Vagina (tissue), 2 donors: ENCODE measurements at regions not wholly inside any gene's neighbourhood (a gene's known extent, or its start where the extent isn't known, plus 50 kb on each side); places are given as distances from the start of the nearest gene placed in this dataset.

Experiments used
- DNase-seq, 2 donors: peaks; one replicate each; pipeline ENCODE4 v3.0.0-alpha.2; 2017; ENCODE audit errors: extremely low spot score in 2 of 2
- H3K27ac ChIP-seq: fragments of 200-600 bp; sonication (generic); one replicate; pipeline ENCODE4 v1.5.1; 2019
- H3K27me3 ChIP-seq: fragments of 200-600 bp; sonication (generic); one replicate; pipeline ENCODE4 v1.5.1; 2019
- H3K36me3 ChIP-seq, 2 donors: fragments of 200-600 bp; sonication (generic); one replicate each; pipeline ENCODE4 v1.5.1; 2017 to 2019
- H3K4me1 ChIP-seq: fragments of 200-600 bp; sonication (generic); one replicate; pipeline ENCODE4 v1.5.1; 2019
- H3K4me3 ChIP-seq, 2 donors: fragments of 200-600 bp; sonication (generic); 1 replicate in 1 of 2; 2 replicates in 1 of 2; pipeline ENCODE4 v1.5.1; 2016 to 2019
- H3K9me3 ChIP-seq: fragments of 200-600 bp; sonication (generic); one replicate; pipeline ENCODE4 v1.5.1; 2019
- POLR2A ChIP-seq, 2 donors: fragments of 450-650 bp; IDR thresholded peaks; one replicate each; pipeline ENCODE4 v1.6.1; 2017; ENCODE audit warnings: antibody characterized with exemption in 2 of 2, mild to moderate bottlenecking in 2 of 2, moderate library complexity in 2 of 2
- POLR2AphosphoS5 ChIP-seq, 2 donors: sonication (generic); formaldehyde crosslinking; IDR thresholded peaks; one replicate each; pipeline ENCODE4 v1.9.0; 2017; ENCODE audit warnings: antibody characterized with exemption in 2 of 2, mild to moderate bottlenecking in 2 of 2, low read depth in 1 of 2; ENCODE audit not compliant: insufficient read depth in 1 of 2
- intact Hi-C: fragments of 100-400 bp; cut with DNase I; formaldehyde crosslinking; loops from one replicate; pipeline ENCODE4 v1.15.1; 2023
- TF ChIP-seq, protein P1 (sequence below), 3 experiments: fragments of 450-650 bp in 2 of 3; fragments of 200-600 bp in 1 of 3; sonication (generic) in 1 of 3; IDR thresholded peaks; one replicate each; pipeline ENCODE4 v1.5.1; 2017 to 2019; ENCODE audit warnings: antibody characterized with exemption in 3 of 3, mild to moderate bottlenecking in 2 of 3, moderate library complexity in 2 of 3

DNA sequence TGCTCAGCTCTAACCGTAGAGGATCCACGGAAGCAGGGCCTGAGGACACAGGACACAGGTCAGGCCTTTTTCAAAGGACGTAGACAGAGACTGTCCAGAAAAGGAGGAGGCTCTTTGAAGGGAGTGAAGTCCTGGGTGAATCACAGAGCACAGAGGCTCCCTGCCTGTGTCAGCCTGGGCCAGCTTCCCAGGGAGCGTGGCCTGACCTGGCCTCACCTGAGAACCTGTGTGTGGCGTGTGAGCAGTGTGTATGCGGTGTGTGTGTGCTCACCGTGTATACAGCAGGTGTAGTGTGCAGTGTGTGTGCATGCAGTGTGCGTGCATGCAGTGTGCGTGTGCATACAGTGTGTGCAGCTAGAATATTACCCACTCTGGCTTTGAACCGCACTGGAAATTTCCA, 56.0 kb upstream of the FNDC1 start:
- Histone ChIP-seq H3K4me1 (peaks cover 6% of the 10 kb centered on the region), H3K4me3 (no peak overlapping the region), H3K9me3 (no peaks in the 10 kb centered on the region), H3K27me3 (no peaks in the 10 kb centered on the region), H3K36me3 (no peaks in the 10 kb centered on the region), H3K27ac (no peak overlapping the region)
- intact Hi-C loops = no loop called here
- TF ChIP-seq POLR2AphosphoS5 (IDR thresholded peaks at IDR 0.05; ENCODE audit: insufficient read depth in 1 of 2, low read depth in 1 of 2) = no peak
- TF ChIP-seq POLR2A (IDR thresholded peaks at IDR 0.05) = no peak
- TF ChIP-seq, protein P1, sequence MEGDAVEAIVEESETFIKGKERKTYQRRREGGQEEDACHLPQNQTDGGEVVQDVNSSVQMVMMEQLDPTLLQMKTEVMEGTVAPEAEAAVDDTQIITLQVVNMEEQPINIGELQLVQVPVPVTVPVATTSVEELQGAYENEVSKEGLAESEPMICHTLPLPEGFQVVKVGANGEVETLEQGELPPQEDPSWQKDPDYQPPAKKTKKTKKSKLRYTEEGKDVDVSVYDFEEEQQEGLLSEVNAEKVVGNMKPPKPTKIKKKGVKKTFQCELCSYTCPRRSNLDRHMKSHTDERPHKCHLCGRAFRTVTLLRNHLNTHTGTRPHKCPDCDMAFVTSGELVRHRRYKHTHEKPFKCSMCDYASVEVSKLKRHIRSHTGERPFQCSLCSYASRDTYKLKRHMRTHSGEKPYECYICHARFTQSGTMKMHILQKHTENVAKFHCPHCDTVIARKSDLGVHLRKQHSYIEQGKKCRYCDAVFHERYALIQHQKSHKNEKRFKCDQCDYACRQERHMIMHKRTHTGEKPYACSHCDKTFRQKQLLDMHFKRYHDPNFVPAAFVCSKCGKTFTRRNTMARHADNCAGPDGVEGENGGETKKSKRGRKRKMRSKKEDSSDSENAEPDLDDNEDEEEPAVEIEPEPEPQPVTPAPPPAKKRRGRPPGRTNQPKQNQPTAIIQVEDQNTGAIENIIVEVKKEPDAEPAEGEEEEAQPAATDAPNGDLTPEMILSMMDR (IDR thresholded peaks at IDR 0.05) = no peak
- DNase-seq = no peak

DNA sequence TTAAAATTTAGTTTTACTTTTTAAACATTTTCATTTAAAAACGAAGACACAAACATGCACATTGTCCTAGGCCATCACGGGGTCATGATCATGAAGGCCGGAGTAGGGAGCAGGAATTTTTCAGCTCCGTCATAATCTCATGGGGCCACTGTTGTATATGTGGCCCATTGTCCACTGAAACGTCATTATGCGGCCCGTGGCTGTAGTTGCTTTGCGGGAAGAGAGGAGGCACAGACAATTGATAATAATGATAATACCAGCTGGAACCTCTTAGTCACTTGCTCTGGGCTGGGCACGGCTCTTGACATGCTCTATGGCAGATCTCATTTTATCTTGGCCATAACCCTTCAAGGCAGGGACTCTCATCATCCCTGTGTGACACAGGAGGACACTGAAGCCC, 56.5 kb upstream of the FNDC1 start:
- Histone ChIP-seq H3K4me3 (no peak overlapping the region), H3K27ac (no peak overlapping the region), H3K9me3 (no peaks in the 10 kb centered on the region), H3K27me3 (no peaks in the 10 kb centered on the region), H3K36me3 (no peaks in the 10 kb centered on the region), H3K4me1 (peaks cover 6% of the 10 kb centered on the region)
- intact Hi-C loops = no loop called here
- TF ChIP-seq POLR2AphosphoS5 (IDR thresholded peaks at IDR 0.05; ENCODE audit: insufficient read depth in 1 of 2, low read depth in 1 of 2) (no peak), POLR2A (IDR thresholded peaks at IDR 0.05) (no peak)
- TF ChIP-seq, protein P1 (IDR thresholded peaks at IDR 0.05) = no peak
- DNase-seq = no peak

DNA sequence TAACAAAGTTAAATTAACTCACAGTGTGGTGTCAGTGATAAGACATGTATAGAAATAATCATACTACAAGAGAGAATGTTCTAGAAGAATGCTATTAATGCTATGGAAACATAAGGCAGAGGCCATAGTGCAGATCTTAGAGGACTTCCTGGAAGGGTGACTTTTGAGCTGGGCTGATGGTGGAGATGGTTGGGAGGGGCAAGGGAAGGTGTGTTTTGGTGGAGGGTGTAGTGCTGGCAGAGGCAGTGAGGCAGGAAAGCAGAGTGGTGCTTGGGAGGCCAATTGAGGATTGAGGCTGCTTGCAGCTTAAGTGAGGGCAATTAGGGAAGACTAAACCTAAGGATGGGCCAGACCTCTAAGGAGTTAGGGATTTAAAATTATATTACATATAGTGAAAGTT, 58.5 kb upstream of the FNDC1 start:
- Histone ChIP-seq H3K4me3 (no peak overlapping the region), H3K27ac (no peak overlapping the region), H3K4me1 (no peaks in the 10 kb centered on the region), H3K27me3 (no peaks in the 10 kb centered on the region), H3K9me3 (no peaks in the 10 kb centered on the region), H3K36me3 (no peaks in the 10 kb centered on the region)
- TF ChIP-seq POLR2AphosphoS5 (IDR thresholded peaks at IDR 0.05; ENCODE audit: insufficient read depth in 1 of 2, low read depth in 1 of 2) (no peak), POLR2A (IDR thresholded peaks at IDR 0.05) (no peak)
- TF ChIP-seq, protein P1 (IDR thresholded peaks at IDR 0.05) = no peak
- intact Hi-C loops = no loop called here
- DNase-seq = no peak

DNA sequence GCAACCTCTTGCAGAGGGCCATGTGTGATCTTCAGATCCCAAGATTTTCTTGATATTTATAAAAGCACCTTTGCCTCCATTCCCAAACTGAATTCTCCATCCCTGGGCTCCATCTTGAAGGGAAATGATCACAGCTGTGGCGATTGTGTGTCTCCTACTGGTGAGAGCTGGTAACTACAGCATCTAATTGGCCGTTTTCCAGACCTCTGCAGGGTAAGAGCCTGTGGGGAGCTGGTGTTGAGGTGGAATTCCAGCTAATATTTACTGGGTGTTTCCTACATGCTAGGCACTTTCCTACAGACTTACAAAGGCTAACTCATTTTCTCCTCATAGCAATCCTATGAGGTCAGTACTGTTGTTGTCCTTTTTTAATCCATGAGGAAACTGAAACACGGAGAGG, 59.2 kb upstream of the FNDC1 start:
- intact Hi-C loops = no loop called here
- no peak for DNase-seq
- no peaks in the 10 kb centered on the region for H3K36me3 ChIP-seq
- H3K4me3 ChIP-seq = no peak overlapping the region
- TF ChIP-seq POLR2A (IDR thresholded peaks at IDR 0.05) = no peak
- TF ChIP-seq POLR2AphosphoS5 (IDR thresholded peaks at IDR 0.05; ENCODE audit: insufficient read depth in 1 of 2, low read depth in 1 of 2) = no peak
- TF ChIP-seq, protein P1 (IDR thresholded peaks at IDR 0.05) = peak in 1 of 3 experiments; percentile 18
- H3K9me3 ChIP-seq = no peaks in the 10 kb centered on the region
- no peaks in the 10 kb centered on the region for H3K4me1 ChIP-seq
- no peak overlapping the region for H3K27ac ChIP-seq
- no peaks in the 10 kb centered on the region for H3K27me3 ChIP-seq

DNA sequence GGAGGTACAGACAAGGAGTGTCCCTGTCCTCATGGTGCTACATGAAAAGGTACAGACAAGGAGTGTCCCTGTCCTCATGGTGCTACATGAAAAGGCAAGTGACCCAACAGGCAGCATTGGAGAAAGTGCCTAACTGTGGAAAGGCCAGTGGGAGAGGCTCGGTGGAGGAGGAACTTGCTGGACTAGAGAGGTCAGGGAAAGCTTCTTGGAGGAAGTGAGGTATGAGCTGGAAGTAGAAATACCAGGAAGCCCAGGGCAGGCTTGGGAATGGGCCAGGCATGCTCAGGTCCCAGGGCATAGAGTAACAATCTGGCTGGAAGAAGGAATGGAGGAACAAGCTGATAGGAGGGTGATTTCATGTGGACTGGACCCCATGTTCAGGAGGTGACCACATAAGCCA, 59.8 kb upstream of the FNDC1 start:
- Histone ChIP-seq H3K4me3 (no peak overlapping the region), H3K27ac (no peak overlapping the region), H3K27me3 (no peaks in the 10 kb centered on the region), H3K4me1 (no peaks in the 10 kb centered on the region), H3K9me3 (no peaks in the 10 kb centered on the region), H3K36me3 (no peaks in the 10 kb centered on the region)
- intact Hi-C loops = no loop called here
- TF ChIP-seq POLR2A (IDR thresholded peaks at IDR 0.05) (no peak), POLR2AphosphoS5 (IDR thresholded peaks at IDR 0.05; ENCODE audit: insufficient read depth in 1 of 2, low read depth in 1 of 2) (no peak)
- TF ChIP-seq, protein P1 (IDR thresholded peaks at IDR 0.05) = no peak
- no peak for DNase-seq
